HepG2 (cell line): ENCODE measurements at regions not wholly inside any gene's neighbourhood (a gene's known extent, or its start where the extent isn't known, plus 50 kb on each side); places are given as distances from the start of the nearest gene placed in this dataset.

Experiments used
- ATAC-seq: fragments of 200-7000 bp; cut with Tn5 transposase; 3 replicates; pipeline ENCODE4 v1.9.1; 2020; ENCODE audit warnings: mild to moderate bottlenecking, moderate library complexity
- BruUV-seq: library from RNA; stranded (reverse); fragments of 400-500 nt; replicated peaks from 2 replicates; lab custom pipeline; 2021; lab: Mats Ljungman, UMichigan
- CTCF ChIA-PET: fragments of 300-600 bp; formaldehyde crosslinking; extraction: SDS; loops from one replicate; lab custom pipeline; 2021; ENCODE audit warnings: low total read pairs, inconsistent platforms, low intra/inter-chr PET ratio; lab: Yijun Ruan, JAX
- POLR2A ChIA-PET: fragments of 350-600 bp; sonication (Branson Sonifier 250); formaldehyde crosslinking; loops from one replicate; lab custom pipeline; 2020; ENCODE audit warnings: antibody characterized with exemption, inconsistent platforms; lab: Yijun Ruan, JAX
- DNase-seq: peaks from one replicate; pipeline ENCODE4 v3.0.0-alpha.2; 2015; ENCODE audit warnings: low spot score
- FAIRE-seq: peaks from 3 replicates; lab custom pipeline; 2011; peaks lifted over from hg19 to GRCh38; lab: Jason Lieb, UNC
- H2AFZ ChIP-seq: one replicate; pipeline ENCODE4 v1.6.1; 2011; ENCODE audit warnings: low read length, inconsistent platforms
- H3K27ac ChIP-seq: fragments of 300-600 bp; 3 replicates; pipeline ENCODE4 v1.8.0; 2011; ENCODE audit warnings: mixed run types, mild to moderate bottlenecking, mixed read lengths, low read length, inconsistent platforms; ENCODE audit not compliant: insufficient read depth; ENCODE audit errors: extremely low read length
- H3K27me3 ChIP-seq, 2 experiments: fragments of 200-600 bp in 1 of 2; 2 replicates in 1 of 2; 3 replicates in 1 of 2; pipeline versions ENCODE4 v1.6.0 to v1.8.0; 2011; ENCODE audit warnings: low read length in 2 of 2, mild to moderate bottlenecking in 2 of 2, moderate library complexity in 2 of 2, inconsistent platforms in 1 of 2; ENCODE audit not compliant: insufficient read depth in 2 of 2, control insufficient read depth in 1 of 2
- H3K36me3 ChIP-seq, 2 experiments: fragments of 200-600 bp in 1 of 2; replicated peaks in 1 of 2; 2 replicates in 1 of 2; 3 replicates in 1 of 2; pipeline versions ENCODE4 v1.5.1 to v1.8.0; 2011; ENCODE audit warnings: low read length in 2 of 2, inconsistent platforms in 1 of 2; ENCODE audit not compliant: insufficient read depth in 2 of 2, control insufficient read depth in 1 of 2
- H3K4me1 ChIP-seq: 2 replicates; pipeline ENCODE4 v1.5.1; 2012; ENCODE audit warnings: low read length, inconsistent platforms; ENCODE audit not compliant: insufficient read depth
- H3K4me2 ChIP-seq: 2 replicates; pipeline ENCODE4 v1.6.0; 2011; ENCODE audit warnings: low read depth, low read length, inconsistent platforms
- H3K4me3 ChIP-seq, 3 experiments: fragments of 200-600 bp in 1 of 3; sonication (generic), shearing (Covaris generic) in 1 of 3; replicated peaks in 1 of 3; 2 replicates each; pipeline ENCODE4 v1.5.1; 2011 to 2016; ENCODE audit warnings: low read length in 3 of 3, inconsistent platforms in 2 of 3, low read depth in 2 of 3, mild to moderate bottlenecking in 2 of 3, control low read depth in 1 of 3, mixed read lengths in 1 of 3; ENCODE audit not compliant: insufficient read depth in 1 of 3
- H3K79me2 ChIP-seq: one replicate; pipeline ENCODE4 v1.6.1; 2011; ENCODE audit warnings: low read length, inconsistent platforms; ENCODE audit not compliant: insufficient read depth
- H3K9ac ChIP-seq: 2 replicates; pipeline ENCODE4 v1.6.0; 2011; ENCODE audit warnings: mild to moderate bottlenecking, low read depth, low read length, inconsistent platforms; ENCODE audit not compliant: insufficient read depth
- H3K9me3 ChIP-seq: 2 replicates; pipeline ENCODE4 v1.5.1; 2012; ENCODE audit warnings: mild to moderate bottlenecking, low read length
- H4K20me1 ChIP-seq: 2 replicates; pipeline ENCODE4 v1.6.0; 2011; ENCODE audit warnings: inconsistent platforms, mild to moderate bottlenecking, low read length, moderate library complexity; ENCODE audit not compliant: insufficient read depth
- U2AF1 ChIP-seq: fragments of 200-400 bp; formaldehyde crosslinking; optimal IDR thresholded peaks from 2 replicates; pipeline ENCODE3; 2017; ENCODE audit warnings: mild to moderate bottlenecking, low read depth, low read length
- ZMYM3 ChIP-seq: sonication (generic); formaldehyde crosslinking; IDR thresholded peaks from 2 replicates; pipeline ENCODE4 v1.5.1; 2020; ENCODE audit warnings: mild to moderate bottlenecking, missing genetic modification reagents
- ZNF414 ChIP-seq: sonication (generic); formaldehyde crosslinking; IDR thresholded peaks from 2 replicates; pipeline ENCODE4 v1.5.0; 2020; ENCODE audit warnings: missing genetic modification reagents
- ZNF512B ChIP-seq: sonication (generic); formaldehyde crosslinking; IDR thresholded peaks from 2 replicates; pipeline ENCODE4 v1.5.1; 2020; ENCODE audit warnings: missing genetic modification reagents, mild to moderate bottlenecking, borderline replicate concordance
- WGBS: methylation state at CpG from one replicate; pipeline ENCODE4 v1.1.6; 2017; ENCODE audit warnings: low lambda C conversion rate; 5-methylcytosine and 5-hydroxymethylcytosine counted together
- in situ Hi-C: cut with HindIII; loops from 2 replicates; pipeline ENCODE4 v1.10.0; 2017; ENCODE audit warnings: low pct_unique_long_range_greater_than_20kb; ENCODE audit not compliant: extremely low pct_ligation_motif_present
- intact Hi-C: fragments of 100-400 bp; cut with micrococcal nuclease; formaldehyde crosslinking; loops from one replicate; pipeline ENCODE4 v1.10.0; 2022; ENCODE audit not compliant: unreplicated experiment

DNA sequence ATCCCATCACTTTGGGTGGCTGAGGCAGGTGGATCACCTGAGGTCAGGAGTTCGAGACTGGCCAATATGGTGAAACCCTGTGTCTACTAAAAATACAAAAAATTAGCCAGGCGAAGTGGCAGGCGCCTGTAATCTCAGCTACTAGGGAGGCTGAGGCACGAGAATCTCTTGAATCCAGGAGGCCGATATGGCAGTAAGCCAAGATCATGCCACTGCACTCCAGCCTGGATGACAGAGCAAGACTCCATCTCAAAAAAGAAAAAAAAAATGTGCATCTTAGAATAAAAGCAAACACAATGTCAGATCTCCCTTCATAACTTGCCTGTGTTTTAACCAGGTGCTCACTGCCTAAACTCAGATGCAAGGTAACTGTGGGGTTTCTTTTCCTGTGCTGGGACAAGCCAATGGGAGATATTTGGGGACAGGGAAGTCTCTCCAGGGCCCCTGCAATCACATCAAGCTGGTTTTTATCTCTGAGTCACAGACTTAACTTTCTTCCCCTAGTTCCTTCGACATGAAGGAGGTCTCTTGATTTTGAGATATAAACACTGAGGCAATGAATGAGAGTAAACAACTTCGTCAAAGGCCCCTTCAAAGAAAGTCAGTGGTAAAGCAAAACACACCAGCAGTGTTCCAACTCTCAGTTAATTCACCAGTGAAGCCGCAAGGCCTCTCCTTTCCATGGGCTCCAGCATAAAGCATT is 99.1 kb downstream of the SNX18 start:
- no peaks in the 10 kb centered on the region for H3K79me2 ChIP-seq
- no peaks in the 10 kb centered on the region for H3K4me1 ChIP-seq
- H3K36me3 ChIP-seq, result no peaks in the 10 kb centered on the region
- TF ChIP-seq U2AF1 (no peak), ZNF512B (no peak), ZNF414 (CRISPR knock-in tag) (no peak), ZMYM3 (CRISPR knock-in tag) (no peak)
- ChIA-PET CTCF (no interaction called here), POLR2A (no interaction called here)
- H3K27me3 ChIP-seq, result no peaks in the 10 kb centered on the region
- WGBS, result 54% methylated on average over 8 of the region's 8 CpGs
- no peaks in the 10 kb centered on the region for H3K9me3 ChIP-seq
- FAIRE-seq (no peak), ATAC-seq (no peak), DNase-seq (no peak)
- no peak overlapping the region for H3K4me3 ChIP-seq
- no peak overlapping the region for H3K9ac ChIP-seq
- intact Hi-C loops (no loop called here), in situ Hi-C loops (no loop called here)
- no peak overlapping the region for H3K27ac ChIP-seq
- no peaks in the 10 kb centered on the region for H4K20me1 ChIP-seq
- BruUV-seq, result no TSS peak
- H3K4me2 ChIP-seq, result no peak overlapping the region
- no peak overlapping the region for H2AFZ ChIP-seq
